Embryonic facial prominence (tissue), 1 donor: ENCODE measurements at regions not wholly inside any gene's neighbourhood (a gene's known extent, or its start where the extent isn't known, plus 50 kb on each side); places are given as distances from the start of the nearest gene placed in this dataset.

Source experiments
- DNase-seq: peaks from one replicate; pipeline ENCODE4 v3.0.0-alpha.2; 2016; ENCODE audit errors: extremely low spot score

- no peak for DNase-seq
Observed at GRCh38 chr3:34011171-34012101, 213.0 kb downstream of the PDCD6IP start.

GRCh38 chr3:34012102-34012461, 213.7 kb downstream of the PDCD6IP start:
- DNase-seq, result no peak

GRCh38 chr3:34013818-34014570, 215.6 kb downstream of the PDCD6IP start:
- no peak for DNase-seq

- DNase-seq, result no peak
Observed at GRCh38 chr3:34015204-34016142, 217.0 kb downstream of the PDCD6IP start.

- no peak for DNase-seq
Observed at GRCh38 chr3:34016925-34017587, 218.6 kb downstream of the PDCD6IP start.

- DNase-seq, result no peak
Observed at GRCh38 chr3:34017757-34018156, 219.3 kb downstream of the PDCD6IP start.

- no peak for DNase-seq
Observed at GRCh38 chr3:34019158-34019557, 220.7 kb downstream of the PDCD6IP start.

GRCh38 chr3:34020170-34020569, 221.7 kb downstream of the PDCD6IP start:
- no peak for DNase-seq

- DNase-seq, result no peak
Observed at GRCh38 chr3:34020726-34021680, 222.6 kb downstream of the PDCD6IP start.

GRCh38 chr3:34022147-34022546, 223.7 kb downstream of the PDCD6IP start:
- no peak for DNase-seq

GRCh38 chr3:34024447-34025240, 226.2 kb downstream of the PDCD6IP start:
- DNase-seq, result no peak

- DNase-seq, result no peak
Observed at GRCh38 chr3:34033839-34034238, 235.4 kb downstream of the PDCD6IP start.

- no peak for DNase-seq
Observed at GRCh38 chr3:34034840-34035239, 236.4 kb downstream of the PDCD6IP start.

GRCh38 chr3:34035775-34036174, 237.3 kb downstream of the PDCD6IP start:
- DNase-seq, result no peak

- no peak for DNase-seq
Observed at GRCh38 chr3:34037260-34037659, 238.8 kb downstream of the PDCD6IP start.

- DNase-seq, result no peak
Observed at GRCh38 chr3:34038131-34038530, 239.7 kb downstream of the PDCD6IP start.

- no peak for DNase-seq
Observed at GRCh38 chr3:34046154-34046553, 247.7 kb downstream of the PDCD6IP start.

- DNase-seq, result no peak
Observed at GRCh38 chr3:34053626-34054025, 255.2 kb downstream of the PDCD6IP start.

- DNase-seq, result no peak
Observed at GRCh38 chr3:34056181-34056910, 257.9 kb downstream of the PDCD6IP start.
